ENCODE measurements at regions not wholly inside any gene's neighbourhood (a gene's known extent, or its start where the extent isn't known, plus 50 kb on each side); places are given as distances from the start of the nearest gene placed in this dataset.

DNA sequence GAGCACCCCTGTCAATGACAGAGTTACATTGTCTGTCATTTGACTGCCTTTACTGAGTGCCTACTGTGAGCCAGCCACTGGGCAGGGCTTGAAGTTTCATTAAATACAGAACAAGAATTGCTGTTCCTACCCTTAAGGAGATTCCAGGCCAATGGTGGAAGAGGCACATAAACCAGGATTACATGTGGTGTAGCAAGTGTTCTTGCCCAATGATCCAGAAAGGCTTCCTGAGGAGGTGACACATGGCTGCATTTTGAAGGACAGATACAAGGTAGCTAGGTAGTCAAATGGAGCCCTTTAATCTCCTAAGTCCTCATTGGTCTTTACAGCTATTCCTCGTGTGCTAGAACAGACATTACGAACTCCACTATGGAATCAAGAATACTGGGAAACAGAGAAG is 312.7 kb downstream of the ETAA1 start:
- WGBS, 2 donors: 72 to 80% methylated on average over 2 of the region's 2 CpGs
- TF ChIP-seq POLR2AphosphoS5 (IDR thresholded peaks at IDR 0.05) (no peak), CTCF (IDR thresholded peaks at IDR 0.05) (no peak), POLR2A (IDR thresholded peaks at IDR 0.05) (no peak), EP300 (IDR thresholded peaks at IDR 0.05) (no peak)
- H3K36me3 ChIP-seq: no peaks in the 10 kb centered on the region
- DNase-seq: no peak
- no peaks in the 10 kb centered on the region for H3K27me3 ChIP-seq
- H3K9me3 ChIP-seq: no peaks in the 10 kb centered on the region
- intact Hi-C loops (cut with DNase I): no loop called here
- peaks cover 0 to 3% (median 0%) of the 10 kb centered on the region in 4 donors for H3K4me1 ChIP-seq
- H3K4me3 ChIP-seq: no peak overlapping the region
- no peak overlapping the region for H3K27ac ChIP-seq

- no peak overlapping the region for H3K4me3 ChIP-seq
- H3K4me1 ChIP-seq: peaks cover 0 to 7% (median 5%) of the 10 kb centered on the region in 4 donors
- no peak for DNase-seq
- H3K27ac ChIP-seq: peak overlapping the region in 1 of 4 donors; percentile 46
- 74 to 77% methylated on average over 12 of the region's 12 CpGs for WGBS, 2 donors
- no peaks in the 10 kb centered on the region for H3K9me3 ChIP-seq
- intact Hi-C loops (cut with DNase I): no loop called here
- no peaks in the 10 kb centered on the region for H3K27me3 ChIP-seq
- no peaks in the 10 kb centered on the region for H3K36me3 ChIP-seq
- TF ChIP-seq CTCF (IDR thresholded peaks at IDR 0.05): no peak
- TF ChIP-seq POLR2A (IDR thresholded peaks at IDR 0.05): no peak
Measured at GRCh38 chr2:67712484-67712883, 315.4 kb downstream of the ETAA1 start.

- no peak overlapping the region for H3K4me3 ChIP-seq
- WGBS, 2 donors: 36 to 71% methylated on average over 3 of the region's 3 CpGs
- no peak for TF ChIP-seq EP300 (IDR thresholded peaks at IDR 0.05)
- no peak for TF ChIP-seq POLR2A (IDR thresholded peaks at IDR 0.05)
- H3K36me3 ChIP-seq: no peaks in the 10 kb centered on the region
- no peak for DNase-seq
- no peaks in the 10 kb centered on the region for H3K9me3 ChIP-seq
- intact Hi-C loops (cut with DNase I): no loop called here
- H3K4me1 ChIP-seq: peaks cover 0 to 7% (median 5%) of the 10 kb centered on the region in 4 donors
- H3K27ac ChIP-seq: no peak overlapping the region
- no peaks in the 10 kb centered on the region for H3K27me3 ChIP-seq
Measured at GRCh38 chr2:67713376-67713775, 316.2 kb downstream of the ETAA1 start.

GRCh38 chr2:67716895-67717396 is 319.8 kb downstream of the ETAA1 start:
- DNase-seq: no peak
- Histone ChIP-seq H3K27ac (no peak overlapping the region), H3K4me3 (no peak overlapping the region), H3K9me3 (no peaks in the 10 kb centered on the region), H3K36me3 (no peaks in the 10 kb centered on the region), H3K4me1 (peaks cover 0 to 7% (median 5%) of the 10 kb centered on the region in 4 donors), H3K27me3 (no peaks in the 10 kb centered on the region)
- intact Hi-C loops (cut with DNase I): no loop called here
- WGBS, 2 donors: 66 to 79% methylated on average over 1 of the region's 1 CpG
- TF ChIP-seq EP300 (IDR thresholded peaks at IDR 0.05): no peak
- TF ChIP-seq CTCF (IDR thresholded peaks at IDR 0.05): no peak
- no peak for TF ChIP-seq POLR2AphosphoS5 (IDR thresholded peaks at IDR 0.05)
- no peak for TF ChIP-seq POLR2A (IDR thresholded peaks at IDR 0.05)

DNA sequence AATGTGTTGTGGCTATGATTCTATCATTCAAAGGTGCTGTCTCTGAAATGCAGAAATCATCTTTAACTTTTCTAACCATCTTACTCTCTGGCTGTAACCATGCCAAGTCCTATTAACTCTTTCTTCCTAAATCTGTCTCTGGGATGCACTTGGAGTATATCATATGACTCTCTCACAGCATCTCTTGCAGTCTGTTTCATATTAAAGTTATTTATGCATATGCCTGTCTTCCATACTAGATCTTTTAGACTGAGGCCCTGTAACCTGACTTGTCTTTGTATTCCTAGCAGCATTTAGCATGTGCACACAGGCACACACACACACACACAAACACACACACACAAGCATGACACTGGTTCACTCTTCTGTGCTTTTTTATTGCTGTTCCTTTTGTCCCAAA is 320.6 kb downstream of the ETAA1 start:
- DNase-seq: no peak
- peaks cover 0 to 7% (median 4%) of the 10 kb centered on the region in 4 donors for H3K4me1 ChIP-seq
- no peak overlapping the region for H3K4me3 ChIP-seq
- H3K27me3 ChIP-seq: no peaks in the 10 kb centered on the region
- no peak overlapping the region for H3K27ac ChIP-seq
- no peaks in the 10 kb centered on the region for H3K36me3 ChIP-seq
- intact Hi-C loops (cut with DNase I): no loop called here
- TF ChIP-seq CTCF (IDR thresholded peaks at IDR 0.05): no peak
- TF ChIP-seq POLR2AphosphoS5 (IDR thresholded peaks at IDR 0.05): no peak
- no peak for TF ChIP-seq EP300 (IDR thresholded peaks at IDR 0.05)
- TF ChIP-seq POLR2A (IDR thresholded peaks at IDR 0.05): no peak
- no peaks in the 10 kb centered on the region for H3K9me3 ChIP-seq

All from sigmoid colon (tissue), 6 donors.